Omental fat pad (tissue), 3 donors: ENCODE measurements at regions not wholly inside any gene's neighbourhood (a gene's known extent, or its start where the extent isn't known, plus 50 kb on each side); places are given as distances from the start of the nearest gene placed in this dataset.

Experiments used
- ATAC-seq: fragments of 150-250 bp; one replicate; pipeline ENCODE4 v1.9.1; 2016; ENCODE audit warnings: mild to moderate bottlenecking, moderate library complexity; ENCODE audit not compliant: low FRiP score
- DNase-seq: peaks from one replicate; pipeline ENCODE4 v3.0.0-alpha.2; 2019; ENCODE audit warnings: low spot score
- TF ChIP-seq, protein P1 (sequence below), 3 donors: fragments of 450-650 bp; IDR thresholded peaks; one replicate each; pipeline ENCODE4 v1.5.1; 2016 to 2017; ENCODE audit warnings: antibody characterized with exemption in 3 of 3, mild to moderate bottlenecking in 3 of 3, moderate library complexity in 2 of 3

DNA sequence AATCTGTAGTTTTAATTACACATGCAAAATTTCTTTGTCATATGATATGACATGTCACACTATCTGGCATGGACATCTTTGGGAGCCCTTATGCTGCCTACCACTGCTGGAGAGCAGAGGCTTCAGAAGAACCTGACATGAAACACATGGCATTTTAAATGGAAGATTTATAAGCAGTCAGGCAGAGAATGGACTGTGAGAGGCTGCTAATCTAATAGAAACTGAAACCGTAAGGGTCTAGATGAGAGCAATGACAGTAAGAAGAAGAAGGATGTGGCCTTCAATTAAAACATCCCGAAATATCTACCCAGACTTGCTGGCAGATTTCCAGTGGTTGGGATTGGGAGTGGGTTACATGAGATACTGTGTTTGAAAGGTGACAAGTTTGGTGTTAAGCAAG is 149.8 kb downstream of the MACIR start:
- TF ChIP-seq, protein P1, sequence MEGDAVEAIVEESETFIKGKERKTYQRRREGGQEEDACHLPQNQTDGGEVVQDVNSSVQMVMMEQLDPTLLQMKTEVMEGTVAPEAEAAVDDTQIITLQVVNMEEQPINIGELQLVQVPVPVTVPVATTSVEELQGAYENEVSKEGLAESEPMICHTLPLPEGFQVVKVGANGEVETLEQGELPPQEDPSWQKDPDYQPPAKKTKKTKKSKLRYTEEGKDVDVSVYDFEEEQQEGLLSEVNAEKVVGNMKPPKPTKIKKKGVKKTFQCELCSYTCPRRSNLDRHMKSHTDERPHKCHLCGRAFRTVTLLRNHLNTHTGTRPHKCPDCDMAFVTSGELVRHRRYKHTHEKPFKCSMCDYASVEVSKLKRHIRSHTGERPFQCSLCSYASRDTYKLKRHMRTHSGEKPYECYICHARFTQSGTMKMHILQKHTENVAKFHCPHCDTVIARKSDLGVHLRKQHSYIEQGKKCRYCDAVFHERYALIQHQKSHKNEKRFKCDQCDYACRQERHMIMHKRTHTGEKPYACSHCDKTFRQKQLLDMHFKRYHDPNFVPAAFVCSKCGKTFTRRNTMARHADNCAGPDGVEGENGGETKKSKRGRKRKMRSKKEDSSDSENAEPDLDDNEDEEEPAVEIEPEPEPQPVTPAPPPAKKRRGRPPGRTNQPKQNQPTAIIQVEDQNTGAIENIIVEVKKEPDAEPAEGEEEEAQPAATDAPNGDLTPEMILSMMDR (IDR thresholded peaks at IDR 0.05) = no peak
- DNase-seq (no peak), ATAC-seq (no peak)

DNA sequence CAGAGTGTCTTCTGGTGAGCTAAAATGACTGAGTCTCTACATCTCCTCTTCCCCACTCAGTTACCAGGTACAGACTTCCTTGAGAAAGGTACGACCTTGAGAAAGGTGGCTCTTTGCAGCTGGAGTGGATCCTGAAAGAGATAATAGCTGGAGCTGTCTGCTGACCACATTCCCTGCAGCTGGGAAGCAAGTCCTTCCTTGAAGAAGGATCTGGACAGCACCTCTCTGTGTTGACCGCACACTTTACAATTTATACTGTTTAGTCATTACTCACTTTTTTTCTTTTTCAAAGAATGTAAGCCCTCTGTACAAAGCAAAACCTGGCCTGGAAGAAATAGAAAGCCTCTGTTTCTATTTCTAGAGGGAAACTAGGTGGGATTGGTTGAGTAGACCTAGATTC is 148.8 kb downstream of the MACIR start:
- TF ChIP-seq, protein P1 (IDR thresholded peaks at IDR 0.05) = no peak
- ATAC-seq (no peak), DNase-seq (no peak)

DNA sequence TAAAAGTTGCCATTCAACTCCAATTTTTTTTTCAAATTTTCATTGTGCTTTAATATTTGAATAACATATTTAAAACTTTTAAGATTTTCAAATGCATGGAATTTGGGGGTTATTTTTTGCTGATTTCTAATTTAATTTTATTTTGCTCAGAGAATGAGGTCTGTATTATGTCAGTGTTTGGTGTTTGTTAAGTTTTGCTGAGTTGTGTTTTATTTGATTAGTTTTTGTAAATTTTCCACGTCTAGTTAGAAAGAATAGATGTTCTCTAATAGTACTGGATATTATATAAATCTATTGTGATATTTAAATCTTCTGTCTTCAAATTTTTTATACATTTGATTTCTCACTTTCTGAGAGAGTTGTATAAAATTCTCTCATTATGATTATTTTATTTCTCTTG is 145.9 kb downstream of the MACIR start:
- no peak for ATAC-seq
- no peak for DNase-seq
- TF ChIP-seq, protein P1 (IDR thresholded peaks at IDR 0.05) = no peak

DNA sequence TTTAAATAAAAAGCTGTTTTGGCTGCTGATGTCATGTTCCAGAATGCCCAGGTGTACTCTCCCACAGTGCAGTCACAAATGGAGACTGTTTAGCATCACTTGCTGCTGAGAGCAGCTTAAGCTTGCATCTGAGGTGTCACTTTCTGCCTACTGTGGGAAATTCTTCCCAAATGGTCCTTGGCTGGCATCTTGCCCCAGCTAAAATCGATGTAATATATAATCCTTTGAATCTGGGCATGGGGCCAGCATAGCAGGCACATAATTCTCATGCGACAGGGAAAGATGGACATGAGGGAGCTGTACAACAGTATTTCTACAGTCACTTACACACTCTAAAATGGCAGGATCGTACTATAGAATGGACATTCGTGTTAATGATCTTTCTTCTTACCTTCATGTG is 144.3 kb downstream of the MACIR start:
- TF ChIP-seq, protein P1 (IDR thresholded peaks at IDR 0.05) = no peak
- DNase-seq (no peak), ATAC-seq (no peak)

DNA sequence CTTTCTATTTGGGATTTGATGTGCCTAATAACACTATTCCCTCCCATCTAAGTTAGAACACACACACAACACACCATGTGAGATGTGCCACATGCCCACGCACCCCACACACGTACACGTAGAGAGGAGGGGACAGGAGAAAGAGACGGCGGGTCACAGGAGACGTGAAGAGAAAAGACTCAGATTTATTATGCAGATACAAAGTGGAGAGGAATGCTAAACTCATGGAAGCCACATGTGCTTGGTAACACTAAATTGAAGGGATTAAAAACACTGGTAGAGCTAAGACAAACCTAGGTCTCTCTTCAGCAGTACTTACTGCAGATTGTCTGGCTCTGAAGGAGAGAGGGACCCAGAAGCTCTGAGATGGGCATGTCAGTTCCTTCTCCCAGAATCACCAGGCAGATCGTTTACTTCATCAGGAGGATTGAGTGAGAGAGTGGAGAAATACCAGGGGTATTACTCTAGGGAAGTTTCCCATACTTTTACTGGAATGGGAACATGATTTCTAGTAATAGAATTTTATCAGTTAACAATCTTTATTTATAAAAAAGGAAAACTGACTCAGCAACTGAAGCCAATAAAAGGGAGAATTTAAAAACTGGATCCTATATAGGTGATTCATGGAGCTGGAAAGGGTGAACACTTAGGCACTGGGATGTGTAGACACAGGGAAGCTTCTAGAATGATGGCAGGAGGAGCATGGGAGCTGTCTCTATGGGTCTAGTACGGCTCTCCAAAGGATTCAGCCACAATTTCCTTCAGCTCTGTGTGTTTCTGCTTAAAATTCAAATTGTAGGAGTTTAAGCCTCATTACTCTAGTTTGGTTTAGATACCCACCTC is 139.4 kb downstream of the MACIR start:
- ATAC-seq = no peak
- DNase-seq = no peak
- TF ChIP-seq, protein P1 (IDR thresholded peaks at IDR 0.05) = no peak

DNA sequence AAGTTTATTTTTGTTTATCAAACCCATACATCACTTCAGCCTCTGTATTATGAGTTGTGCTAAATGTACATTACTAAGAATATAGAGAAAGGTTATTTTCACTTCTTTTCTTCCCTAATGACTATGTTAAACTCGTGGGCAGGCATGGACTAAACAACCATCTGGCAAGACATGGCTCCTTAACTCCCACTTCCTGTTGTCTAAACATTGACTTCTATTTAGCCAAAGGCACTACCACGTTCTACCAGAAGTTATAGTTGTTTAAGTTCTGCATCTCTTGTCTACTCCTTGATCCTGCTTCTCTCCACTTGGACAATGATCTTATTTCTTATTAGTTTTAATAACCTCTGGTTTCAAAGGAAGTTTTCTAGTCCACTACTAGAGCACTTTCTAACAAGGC is 136.1 kb downstream of the MACIR start:
- DNase-seq (no peak), ATAC-seq (no peak)
- TF ChIP-seq, protein P1 (IDR thresholded peaks at IDR 0.05) = no peak

DNA sequence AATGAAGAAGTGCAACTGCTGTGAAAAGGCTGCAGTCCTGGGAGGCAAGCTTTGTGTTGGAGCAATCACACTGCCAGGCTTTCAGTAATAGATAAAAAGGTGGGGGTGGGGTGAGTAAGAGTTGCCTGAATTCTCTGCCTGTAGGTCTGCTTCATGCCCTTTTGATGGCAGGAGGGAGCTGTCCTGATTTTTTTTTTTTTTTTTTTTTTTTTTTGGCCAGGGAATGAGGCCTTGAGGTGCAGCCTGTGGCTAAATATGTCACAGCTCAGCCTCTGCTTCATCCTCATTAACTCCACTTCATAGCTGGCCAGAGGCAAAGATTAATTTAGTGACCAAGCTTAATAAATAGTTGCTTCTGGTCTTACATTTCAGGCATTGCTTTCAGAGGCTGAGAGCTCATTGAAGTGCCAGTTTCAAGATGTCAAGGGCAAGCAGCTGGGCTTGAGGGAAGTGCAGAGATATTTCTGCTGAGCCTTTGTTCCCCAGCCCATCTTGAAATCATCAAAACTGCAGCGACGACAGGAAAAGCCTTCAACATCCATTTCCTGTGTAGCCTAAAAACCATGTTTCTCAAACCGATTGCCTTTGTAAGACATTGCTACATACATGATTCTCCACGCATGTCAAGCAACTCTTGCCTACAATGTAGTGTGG is 134.7 kb downstream of the MACIR start:
- DNase-seq = no peak
- TF ChIP-seq, protein P1 (IDR thresholded peaks at IDR 0.05) = no peak
- ATAC-seq = no peak
